Epithelial cell of proximal tubule (primary cell): ENCODE measurements at regions not wholly inside any gene's neighbourhood (a gene's known extent, or its start where the extent isn't known, plus 50 kb on each side); places are given as distances from the start of the nearest gene placed in this dataset.

ENCODE experiments used
- DNase-seq: peaks from one replicate; pipeline ENCODE4 v3.0.0-alpha.2; 2011; ENCODE audit warnings: low read depth
- H3K4me3 ChIP-seq: 2 replicates; pipeline ENCODE4 v1.5.1; 2011; ENCODE audit warnings: low read depth, mild to moderate bottlenecking, low read length
- TF ChIP-seq, protein P1 (sequence below): conservative IDR thresholded peaks from 2 replicates; pipeline ENCODE4 v1.5.1; 2012; ENCODE audit warnings: low read depth, mild to moderate bottlenecking, low read length

DNA sequence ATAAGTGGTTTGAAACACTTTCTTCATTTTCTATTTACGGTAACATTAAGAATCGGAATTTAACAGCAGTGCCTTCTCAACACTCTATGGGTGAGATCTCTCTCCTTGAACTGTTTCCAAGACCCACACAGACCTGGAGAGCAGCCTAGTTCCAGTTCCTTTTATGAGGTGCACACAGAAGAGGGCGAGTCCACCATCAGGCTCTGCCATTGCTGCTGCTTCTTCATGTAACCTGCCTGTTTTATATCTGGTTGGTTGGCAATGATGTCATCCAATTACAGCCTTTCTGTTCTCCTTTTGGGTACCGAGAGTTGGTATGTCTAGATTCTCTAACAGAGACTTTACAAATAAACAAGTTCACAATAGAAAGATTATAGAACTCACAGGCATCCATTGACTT is 225.7 kb downstream of the UTP18 start:
- TF ChIP-seq, protein P1, sequence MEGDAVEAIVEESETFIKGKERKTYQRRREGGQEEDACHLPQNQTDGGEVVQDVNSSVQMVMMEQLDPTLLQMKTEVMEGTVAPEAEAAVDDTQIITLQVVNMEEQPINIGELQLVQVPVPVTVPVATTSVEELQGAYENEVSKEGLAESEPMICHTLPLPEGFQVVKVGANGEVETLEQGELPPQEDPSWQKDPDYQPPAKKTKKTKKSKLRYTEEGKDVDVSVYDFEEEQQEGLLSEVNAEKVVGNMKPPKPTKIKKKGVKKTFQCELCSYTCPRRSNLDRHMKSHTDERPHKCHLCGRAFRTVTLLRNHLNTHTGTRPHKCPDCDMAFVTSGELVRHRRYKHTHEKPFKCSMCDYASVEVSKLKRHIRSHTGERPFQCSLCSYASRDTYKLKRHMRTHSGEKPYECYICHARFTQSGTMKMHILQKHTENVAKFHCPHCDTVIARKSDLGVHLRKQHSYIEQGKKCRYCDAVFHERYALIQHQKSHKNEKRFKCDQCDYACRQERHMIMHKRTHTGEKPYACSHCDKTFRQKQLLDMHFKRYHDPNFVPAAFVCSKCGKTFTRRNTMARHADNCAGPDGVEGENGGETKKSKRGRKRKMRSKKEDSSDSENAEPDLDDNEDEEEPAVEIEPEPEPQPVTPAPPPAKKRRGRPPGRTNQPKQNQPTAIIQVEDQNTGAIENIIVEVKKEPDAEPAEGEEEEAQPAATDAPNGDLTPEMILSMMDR = no peak
- no peak overlapping the region for H3K4me3 ChIP-seq
- DNase-seq = no peak

DNA sequence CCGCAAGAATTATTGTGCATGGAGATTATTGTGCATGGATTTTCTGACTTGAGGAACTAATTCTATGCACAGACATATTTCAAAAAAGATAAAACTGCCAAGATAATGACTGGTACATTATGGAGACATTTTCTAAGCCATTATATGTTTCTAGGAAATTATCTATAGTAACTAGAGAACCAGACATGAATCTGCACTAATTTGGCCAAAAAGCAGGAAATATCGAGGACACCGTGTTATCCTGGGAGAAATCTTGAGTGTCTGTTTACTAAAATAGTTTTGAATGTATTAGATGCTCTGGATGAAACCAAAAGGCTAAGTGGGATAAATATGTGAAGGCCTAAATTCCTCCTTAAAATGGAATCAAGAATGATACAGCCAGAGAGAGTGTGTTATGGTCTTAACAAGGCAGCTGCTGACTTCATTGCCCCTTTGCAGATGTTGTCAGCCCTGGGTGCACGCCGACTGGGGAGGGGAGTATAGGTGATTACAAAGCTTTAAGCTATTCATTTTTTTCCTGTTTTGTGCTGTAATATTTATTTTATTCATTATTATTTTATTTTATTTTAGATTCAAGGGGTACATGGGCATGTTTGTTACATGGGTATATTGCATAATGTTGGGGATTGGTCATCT is 226.7 kb downstream of the UTP18 start:
- TF ChIP-seq, protein P1 = no peak
- no peak for DNase-seq
- H3K4me3 ChIP-seq = no peak overlapping the region

DNA sequence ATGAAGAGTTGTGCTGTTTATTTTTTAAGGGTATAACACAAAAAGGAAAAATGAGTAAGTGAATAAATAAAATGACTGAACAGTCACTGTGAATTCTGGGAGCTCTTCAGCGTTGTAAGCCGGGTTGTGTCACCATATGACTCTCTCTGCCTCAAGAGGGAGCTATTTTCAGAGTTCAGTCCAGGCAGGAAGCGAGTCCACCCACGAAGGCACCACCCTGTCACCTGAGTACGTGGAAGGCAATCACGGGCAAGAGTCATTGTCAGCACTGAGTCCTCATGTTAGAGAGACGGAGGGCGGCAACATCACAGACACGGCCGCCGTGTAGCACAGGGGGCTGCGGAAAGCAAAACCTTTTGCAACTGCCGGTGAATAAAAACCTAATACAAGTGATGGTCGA is 227.6 kb downstream of the UTP18 start:
- H3K4me3 ChIP-seq = no peak overlapping the region
- no peak for DNase-seq
- TF ChIP-seq, protein P1 = peak; percentile 32

DNA sequence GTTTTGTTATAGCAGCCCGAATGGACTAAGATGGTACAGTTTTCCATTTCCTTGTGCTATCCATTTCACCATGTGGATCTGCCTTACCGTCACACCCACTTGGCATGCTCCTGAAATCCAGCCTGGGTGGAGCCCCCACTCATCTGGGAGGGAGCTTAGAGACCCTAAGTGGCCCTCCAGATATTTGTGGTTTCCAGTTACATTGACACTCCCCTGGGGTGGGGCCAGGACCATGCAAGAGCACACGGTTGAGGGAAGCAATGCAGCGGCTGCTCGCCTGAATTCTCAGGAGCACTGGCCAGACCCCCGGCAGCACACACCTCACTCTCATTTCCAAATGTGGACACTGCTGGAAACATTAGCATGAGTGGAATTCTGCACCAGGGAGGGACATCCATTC is 231.1 kb downstream of the UTP18 start:
- DNase-seq = no peak
- no peak overlapping the region for H3K4me3 ChIP-seq
- TF ChIP-seq, protein P1 = no peak

DNA sequence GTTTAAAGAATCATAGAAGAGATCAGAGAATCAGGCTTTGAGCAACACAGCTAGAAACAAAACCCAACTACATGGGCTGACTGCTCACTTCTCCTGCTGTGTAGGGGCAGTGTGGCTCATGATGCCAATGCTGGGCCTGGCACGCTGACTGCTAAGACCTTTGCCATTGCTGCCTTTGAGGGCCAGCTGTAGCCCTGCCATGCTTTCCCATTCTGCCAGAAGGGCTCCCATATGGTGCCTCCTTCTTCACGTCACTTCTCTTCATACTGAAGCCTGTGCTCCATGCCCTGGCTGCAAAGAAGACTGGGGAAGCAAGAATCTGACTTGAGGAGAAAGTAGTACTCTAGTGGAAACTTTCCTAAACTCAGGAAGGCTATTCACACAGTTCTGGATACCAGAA is 232.9 kb downstream of the UTP18 start:
- TF ChIP-seq, protein P1 = no peak
- no peak for DNase-seq
- H3K4me3 ChIP-seq = no peak overlapping the region

DNA sequence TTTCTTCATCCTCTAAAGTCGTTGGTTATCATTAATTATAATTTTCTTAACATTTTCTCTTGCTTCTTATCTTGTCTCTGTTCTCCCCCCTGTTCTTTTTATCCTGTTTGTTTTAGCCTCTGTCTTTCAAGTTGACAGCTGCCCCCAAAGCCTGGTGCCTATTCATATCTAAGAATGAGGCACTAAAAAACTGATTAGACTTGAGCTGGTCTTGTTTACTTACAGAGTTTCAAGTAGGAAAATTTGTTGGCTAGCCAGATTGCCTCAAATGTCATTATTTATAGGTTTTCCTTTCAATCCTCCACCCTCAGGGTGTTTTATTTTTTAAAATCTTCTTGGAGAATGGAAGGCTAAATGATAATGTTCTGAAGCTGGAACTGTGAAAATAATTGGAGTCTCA is 236.0 kb downstream of the UTP18 start:
- TF ChIP-seq, protein P1 = no peak
- no peak overlapping the region for H3K4me3 ChIP-seq
- DNase-seq = no peak

DNA sequence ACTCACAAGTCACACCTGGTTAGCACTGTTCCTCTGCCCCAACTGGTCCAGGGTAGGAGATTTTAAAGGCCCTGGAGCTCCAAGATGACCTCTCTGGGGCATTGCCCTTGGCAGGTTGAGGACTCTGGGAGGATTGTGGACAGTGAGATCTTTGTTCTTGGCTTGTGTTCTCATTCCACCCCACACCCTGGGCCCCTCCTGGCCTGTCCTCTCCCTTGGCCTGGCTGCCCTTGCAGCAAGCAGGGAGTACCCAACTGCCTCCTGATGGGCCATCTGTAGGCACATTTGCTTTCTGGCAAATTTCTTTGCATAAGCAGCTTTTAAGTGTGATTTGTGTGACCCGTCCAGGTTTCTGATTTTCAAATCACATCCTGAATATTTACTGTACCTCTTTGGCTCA is 239.6 kb downstream of the UTP18 start:
- no peak overlapping the region for H3K4me3 ChIP-seq
- no peak for DNase-seq
- TF ChIP-seq, protein P1 = no peak
